Mesothelial cell of epicardium (in vitro differentiated cells): ENCODE measurements at regions not wholly inside any gene's neighbourhood (a gene's known extent, or its start where the extent isn't known, plus 50 kb on each side); places are given as distances from the start of the nearest gene placed in this dataset.

ENCODE experiments used
- DNase-seq, 2 experiments: peaks; one replicate each; pipeline ENCODE4 v3.0.0; 2021; ENCODE audit warnings: low spot score in 2 of 2; ENCODE audit not compliant: unreplicated experiment in 2 of 2
- H3K27ac Mint-ChIP-seq: 2 replicates; pipeline ENCODE4 v1.8.0; 2021; ENCODE audit warnings: mixed read lengths
- H3K27me3 Mint-ChIP-seq: 2 replicates; pipeline ENCODE4 v1.8.0; 2021; ENCODE audit warnings: low read depth, mixed read lengths
- H3K36me3 Mint-ChIP-seq: 2 replicates; pipeline ENCODE4 v1.8.0; 2021; ENCODE audit warnings: mixed read lengths
- H3K4me1 Mint-ChIP-seq: 2 replicates; pipeline ENCODE4 v1.8.0; 2021; ENCODE audit warnings: mixed read lengths
- H3K4me3 Mint-ChIP-seq: 2 replicates; pipeline ENCODE4 v1.8.0; 2021; ENCODE audit warnings: mild to moderate bottlenecking, moderate library complexity, mixed read lengths
- H3K9me3 Mint-ChIP-seq: 2 replicates; pipeline ENCODE4 v1.8.0; 2021; ENCODE audit warnings: mixed read lengths
- TF ChIP-seq, protein P1 (sequence below): fragments of 200-600 bp; sonication (generic); IDR thresholded peaks from one replicate; pipeline ENCODE4 v1.5.0; 2021; ENCODE audit warnings: antibody characterized with exemption; ENCODE audit not compliant: unreplicated experiment

GRCh38 chr2:128633501-128633900, 314.8 kb upstream of the HS6ST1 start:
- Mint-ChIP-seq H3K36me3 (no peaks in the 10 kb centered on the region), H3K9me3 (no peaks in the 10 kb centered on the region), H3K4me1 (peaks cover 7% of the 10 kb centered on the region), H3K27ac (no peak overlapping the region), H3K27me3 (no peaks in the 10 kb centered on the region), H3K4me3 (no peak overlapping the region)
- TF ChIP-seq, protein P1, sequence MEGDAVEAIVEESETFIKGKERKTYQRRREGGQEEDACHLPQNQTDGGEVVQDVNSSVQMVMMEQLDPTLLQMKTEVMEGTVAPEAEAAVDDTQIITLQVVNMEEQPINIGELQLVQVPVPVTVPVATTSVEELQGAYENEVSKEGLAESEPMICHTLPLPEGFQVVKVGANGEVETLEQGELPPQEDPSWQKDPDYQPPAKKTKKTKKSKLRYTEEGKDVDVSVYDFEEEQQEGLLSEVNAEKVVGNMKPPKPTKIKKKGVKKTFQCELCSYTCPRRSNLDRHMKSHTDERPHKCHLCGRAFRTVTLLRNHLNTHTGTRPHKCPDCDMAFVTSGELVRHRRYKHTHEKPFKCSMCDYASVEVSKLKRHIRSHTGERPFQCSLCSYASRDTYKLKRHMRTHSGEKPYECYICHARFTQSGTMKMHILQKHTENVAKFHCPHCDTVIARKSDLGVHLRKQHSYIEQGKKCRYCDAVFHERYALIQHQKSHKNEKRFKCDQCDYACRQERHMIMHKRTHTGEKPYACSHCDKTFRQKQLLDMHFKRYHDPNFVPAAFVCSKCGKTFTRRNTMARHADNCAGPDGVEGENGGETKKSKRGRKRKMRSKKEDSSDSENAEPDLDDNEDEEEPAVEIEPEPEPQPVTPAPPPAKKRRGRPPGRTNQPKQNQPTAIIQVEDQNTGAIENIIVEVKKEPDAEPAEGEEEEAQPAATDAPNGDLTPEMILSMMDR: no peak
- DNase-seq: no peak

GRCh38 chr2:128635361-128635900, 316.8 kb upstream of the HS6ST1 start:
- TF ChIP-seq, protein P1: no peak
- no peaks in the 10 kb centered on the region for H3K36me3 Mint-ChIP-seq
- peaks cover 15% of the 10 kb centered on the region for H3K4me1 Mint-ChIP-seq
- no peaks in the 10 kb centered on the region for H3K27me3 Mint-ChIP-seq
- no peak overlapping the region for H3K27ac Mint-ChIP-seq
- DNase-seq: peak; percentile 9 to 25
- H3K4me3 Mint-ChIP-seq: no peak overlapping the region
- H3K9me3 Mint-ChIP-seq: no peaks in the 10 kb centered on the region

GRCh38 chr2:128636802-128637147, 318.1 kb upstream of the HS6ST1 start:
- Mint-ChIP-seq H3K27ac (no peak overlapping the region), H3K27me3 (no peaks in the 10 kb centered on the region), H3K4me3 (no peak overlapping the region), H3K9me3 (no peaks in the 10 kb centered on the region), H3K36me3 (no peaks in the 10 kb centered on the region), H3K4me1 (peaks cover 15% of the 10 kb centered on the region)
- peak in 1 of 2 experiments; percentile 30 for DNase-seq
- TF ChIP-seq, protein P1: no peak

GRCh38 chr2:128637481-128638155, 318.9 kb upstream of the HS6ST1 start:
- no peaks in the 10 kb centered on the region for H3K36me3 Mint-ChIP-seq
- H3K4me3 Mint-ChIP-seq: no peak overlapping the region
- TF ChIP-seq, protein P1: no peak
- H3K9me3 Mint-ChIP-seq: no peaks in the 10 kb centered on the region
- peak in 1 of 2 experiments; percentile 10 for DNase-seq
- no peak overlapping the region for H3K27ac Mint-ChIP-seq
- no peaks in the 10 kb centered on the region for H3K27me3 Mint-ChIP-seq
- H3K4me1 Mint-ChIP-seq: peaks cover 15% of the 10 kb centered on the region

DNA sequence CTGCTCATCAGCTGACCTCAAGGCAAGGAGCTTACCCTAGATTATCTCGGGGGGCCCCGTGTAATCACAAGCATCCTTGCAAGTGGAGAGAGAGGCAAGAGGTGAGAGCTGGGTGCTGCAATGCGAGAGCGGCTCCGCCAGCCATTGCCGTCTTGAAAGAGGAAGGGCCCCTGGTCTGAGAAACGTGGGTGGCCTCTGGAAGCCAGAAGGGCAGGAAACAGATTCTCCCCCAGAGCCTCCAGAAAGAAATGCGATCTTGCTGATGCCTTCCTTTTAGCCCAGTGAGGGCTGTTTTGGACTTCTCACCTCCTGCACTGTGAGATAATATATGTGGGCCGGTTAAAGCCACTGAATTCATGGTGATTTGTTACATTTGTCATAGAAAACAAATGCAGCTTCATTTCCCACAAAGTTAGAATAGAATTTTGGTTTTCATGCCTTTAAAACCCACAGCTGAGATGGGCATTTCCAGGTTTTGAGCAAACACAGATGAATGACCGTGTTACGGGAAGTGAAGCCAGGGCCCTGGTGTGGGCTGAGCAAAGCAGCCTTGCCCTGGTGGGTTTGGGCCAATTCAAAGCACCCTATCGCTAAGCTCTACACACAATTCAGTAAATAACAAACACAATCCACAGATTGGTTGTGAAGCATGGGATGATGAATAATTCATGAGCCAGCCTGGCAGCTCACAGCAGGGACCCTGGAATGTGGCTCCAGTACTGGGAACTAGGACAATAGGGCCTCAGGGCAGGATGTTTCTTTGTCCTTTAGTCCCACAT, 319.9 kb upstream of the HS6ST1 start:
- no peaks in the 10 kb centered on the region for H3K27me3 Mint-ChIP-seq
- DNase-seq: peak; percentile 18 to 37
- no peaks in the 10 kb centered on the region for H3K9me3 Mint-ChIP-seq

More for the DNA sequence above, 319.9 kb upstream of the HS6ST1 start:
- Mint-ChIP-seq H3K4me1 (peaks cover 15% of the 10 kb centered on the region), H3K36me3 (no peaks in the 10 kb centered on the region), H3K4me3 (no peak overlapping the region), H3K27ac (peak overlapping the region; percentile 50)
- TF ChIP-seq, protein P1: no peak
